RWPE1 (cell line): ENCODE measurements at regions not wholly inside any gene's neighbourhood (a gene's known extent, or its start where the extent isn't known, plus 50 kb on each side); places are given as distances from the start of the nearest gene placed in this dataset.

Source experiments
- CTCF ChIA-PET: fragments of 350-600 bp; sonication (Branson Sonifier 250); formaldehyde crosslinking; extraction: SDS; loops from one replicate; lab custom pipeline; 2021; lab: Yijun Ruan, JAX
- POLR2A ChIA-PET: fragments of 400-600 bp; formaldehyde crosslinking; extraction: SDS; loops from one replicate; lab custom pipeline; 2020; ENCODE audit warnings: antibody characterized with exemption; ENCODE audit not compliant: low non-redundant PET; lab: Yijun Ruan, JAX
- DNase-seq: peaks from one replicate; pipeline ENCODE4 v3.0.0; 2012; ENCODE audit warnings: low spot score
- H3K27ac ChIP-seq: fragments of 450-650 bp; 2 replicates; pipeline ENCODE4 v1.5.1; 2017
- CTCF ChIP-seq: fragments of 450-650 bp; conservative IDR thresholded peaks from 2 replicates; pipeline ENCODE4 v1.5.1; 2017; ENCODE audit warnings: low read depth, mild to moderate bottlenecking

GRCh38 chr4:174107746-174108354, 175.6 kb downstream of the FBXO8 start:
- ChIA-PET CTCF (interaction anchor here (0.6 kb wide), 1 partner anchor 10 kb away, joined by 4 read pairs; no protein-coding TSS in a partner anchor), POLR2A (interaction anchor here (0.6 kb wide), 1 partner anchor 738 kb away, joined by 3 read pairs; no protein-coding TSS in a partner anchor)
- H3K27ac ChIP-seq = no peak overlapping the region
- DNase-seq = no peak
- no peak for TF ChIP-seq CTCF

DNA sequence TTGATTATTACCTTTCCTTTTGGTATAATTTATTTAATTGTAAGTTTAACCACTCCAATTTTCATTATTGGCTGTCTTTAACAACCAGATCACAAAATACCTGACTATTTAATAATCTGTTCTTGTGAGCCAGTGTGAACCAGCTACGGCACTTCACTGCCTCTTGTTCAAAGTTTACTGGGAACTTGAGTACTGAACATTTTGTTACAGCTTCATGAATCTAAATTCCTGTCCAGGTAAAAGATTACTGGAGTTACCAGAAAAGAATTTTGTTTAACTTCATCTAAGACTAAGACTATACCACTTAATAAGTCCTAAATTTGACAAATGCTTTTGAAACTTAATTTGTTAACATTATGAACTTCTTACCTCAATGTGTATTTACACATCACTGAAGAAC, 178.3 kb downstream of the FBXO8 start:
- CTCF ChIA-PET = no interaction called here
- DNase-seq = no peak
- no peak for TF ChIP-seq CTCF
- POLR2A ChIA-PET = no interaction called here
- H3K27ac ChIP-seq = no peak overlapping the region

DNA sequence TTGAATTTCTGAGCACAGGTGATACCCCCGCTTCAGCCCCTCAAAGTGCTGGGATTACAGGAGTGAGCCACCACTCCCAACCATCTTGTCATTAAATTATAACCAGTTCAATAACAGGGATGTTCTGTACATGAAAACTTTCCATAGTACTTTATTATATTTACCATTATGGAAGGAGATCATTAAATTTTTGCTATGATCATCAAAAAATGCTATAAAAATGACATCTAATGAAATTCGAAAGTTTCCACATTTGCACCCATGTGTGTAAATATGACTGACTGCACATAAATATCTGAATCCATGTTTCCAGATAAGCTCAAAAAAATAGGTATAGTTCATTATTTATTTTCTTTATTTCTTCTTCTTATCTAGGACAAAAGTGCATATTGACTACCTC, 182.6 kb downstream of the FBXO8 start:
- H3K27ac ChIP-seq = no peak overlapping the region
- ChIA-PET POLR2A (no interaction called here), CTCF (no interaction called here)
- DNase-seq = no peak
- no peak for TF ChIP-seq CTCF

DNA sequence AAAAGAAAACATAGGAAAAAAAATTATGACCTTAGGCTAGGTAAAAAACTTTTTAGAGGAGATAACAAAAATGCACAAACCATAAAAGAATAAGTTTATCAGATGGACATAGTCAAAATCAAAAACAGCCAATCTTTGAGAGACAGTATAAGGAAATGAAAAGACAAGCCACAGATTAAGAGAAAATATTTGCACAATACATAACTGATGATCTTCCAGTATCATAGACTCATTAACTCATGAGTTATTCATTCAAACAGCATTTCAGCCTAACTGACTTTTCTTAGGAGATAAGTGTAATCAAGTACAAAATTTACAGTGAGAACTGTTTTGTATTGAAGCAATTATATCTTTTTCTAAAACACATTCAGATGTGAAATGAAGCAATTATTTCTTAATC, 183.8 kb downstream of the FBXO8 start:
- no peak for TF ChIP-seq CTCF
- H3K27ac ChIP-seq = no peak overlapping the region
- no peak for DNase-seq
- ChIA-PET CTCF (interaction anchor here (0.7 kb wide), 1 partner anchor 304 kb away, joined by 4 read pairs; no protein-coding TSS in a partner anchor), POLR2A (no interaction called here)

GRCh38 chr4:174096999-174097398, 186.5 kb downstream of the FBXO8 start:
- no peak for DNase-seq
- no peak overlapping the region for H3K27ac ChIP-seq
- CTCF ChIA-PET = no interaction called here
- no peak for TF ChIP-seq CTCF
- POLR2A ChIA-PET = no interaction called here

DNA sequence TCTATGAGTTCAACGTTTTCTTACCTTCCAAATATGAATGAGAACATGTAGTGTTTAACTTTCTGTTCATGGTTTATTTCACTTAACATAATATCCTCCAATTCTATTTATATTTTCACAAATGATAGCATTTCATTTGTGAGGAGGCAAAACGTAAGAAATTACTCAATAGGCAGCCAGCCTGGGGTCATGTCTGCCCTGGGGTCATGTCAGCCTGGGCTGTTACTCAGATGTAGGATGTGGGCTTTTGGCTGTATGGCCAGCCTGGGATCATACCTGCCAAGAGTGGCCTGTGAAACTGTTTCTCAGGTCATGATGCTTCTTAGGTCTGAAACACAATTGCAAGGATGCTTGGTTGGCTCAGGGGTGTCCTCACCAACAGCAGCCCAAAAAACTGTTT, 187.0 kb downstream of the FBXO8 start:
- POLR2A ChIA-PET = no interaction called here
- CTCF ChIA-PET = no interaction called here
- no peak for TF ChIP-seq CTCF
- no peak for DNase-seq
- H3K27ac ChIP-seq = no peak overlapping the region
